ENCODE measurements at regions not wholly inside any gene's neighbourhood (a gene's known extent, or its start where the extent isn't known, plus 50 kb on each side); places are given as distances from the start of the nearest gene placed in this dataset.

DNA sequence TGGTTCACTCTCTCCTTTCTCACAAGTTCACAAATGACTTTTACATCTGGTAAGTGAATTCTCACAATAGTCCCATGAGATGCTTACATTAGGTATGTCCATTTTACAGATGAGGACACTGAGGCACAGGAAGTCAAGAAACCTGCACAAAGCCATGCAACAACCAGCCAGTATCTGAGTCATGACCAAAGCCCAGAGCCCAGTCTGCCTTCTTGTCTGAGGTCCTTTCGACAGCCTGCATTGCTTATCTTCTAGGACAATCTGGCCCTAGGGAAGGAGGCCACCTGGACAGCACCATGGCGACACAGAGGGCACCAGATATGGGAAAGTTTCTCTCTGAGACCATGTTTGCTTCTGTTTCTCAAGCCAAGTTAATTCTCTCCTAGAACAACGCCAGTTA lies 197.1 kb downstream of the NSG2 start:
- TF ChIP-seq EZH2 (IDR thresholded peaks at IDR 0.05; ENCODE audit: insufficient read depth, poor library complexity, severe bottlenecking) (no peak), EZH2phosphoT487 (IDR thresholded peaks at IDR 0.05; ENCODE audit: insufficient read depth, low read depth) (no peak)
